IMR-90 (cell line): ENCODE measurements at regions not wholly inside any gene's neighbourhood (a gene's known extent, or its start where the extent isn't known, plus 50 kb on each side); places are given as distances from the start of the nearest gene placed in this dataset.
A peak's percentile ranks its signal among the peaks of the same experiment; 100 is the strongest.

ENCODE experiments used
- ATAC-seq: fragments of 200-7000 bp; cut with Tn5 transposase; 2 replicates; pipeline ENCODE4 v1.9.1; 2020; ENCODE audit warnings: low read depth, mild to moderate bottlenecking, moderate library complexity
- BruUV-seq: library from RNA; stranded (reverse); fragments of 400-500 nt; replicated peaks from 2 replicates; lab custom pipeline; 2021; lab: Mats Ljungman, UMichigan
- CTCF ChIA-PET: fragments of 300-600 bp; formaldehyde crosslinking; extraction: SDS; loops from one replicate; lab custom pipeline; 2021; ENCODE audit warnings: antibody characterized with exemption; lab: Yijun Ruan, JAX
- POLR2A ChIA-PET: fragments of 300-600 bp; sonication (Branson Sonifier 250); formaldehyde crosslinking; loops from one replicate; lab custom pipeline; 2022; ENCODE audit warnings: antibody characterized with exemption; ENCODE audit not compliant: unreplicated experiment; lab: Charles Lee
- DNase-seq: peaks from one replicate; pipeline ENCODE4 v3.0.0; 2013
- H2AFZ ChIP-seq: replicated peaks from 2 replicates; pipeline ENCODE3; 2013; ENCODE audit warnings: low read length, mild to moderate bottlenecking; ENCODE audit not compliant: poor library complexity
- H2AK5ac ChIP-seq: 2 replicates; pipeline ENCODE4 v1.6.1; 2013; ENCODE audit warnings: low read depth, low read length, inconsistent platforms
- H2AK9ac ChIP-seq: replicated peaks from 2 replicates; pipeline ENCODE3; 2013; ENCODE audit warnings: mild to moderate bottlenecking, low read depth, low read length, moderate library complexity; ENCODE audit not compliant: poor library complexity
- H2BK120ac ChIP-seq: 2 replicates; pipeline ENCODE4 v1.6.1; 2013; ENCODE audit warnings: low read depth, low read length, inconsistent platforms
- H2BK15ac ChIP-seq: 3 replicates; pipeline ENCODE4 v1.6.1; 2013; ENCODE audit warnings: low read depth, low read length, inconsistent platforms
- H2BK20ac ChIP-seq: 2 replicates; pipeline ENCODE4 v1.6.1; 2013; ENCODE audit warnings: low read depth, mild to moderate bottlenecking, inconsistent platforms, low read length, moderate library complexity
- H2BK5ac ChIP-seq: 2 replicates; pipeline ENCODE4 v1.6.1; 2013; ENCODE audit warnings: mild to moderate bottlenecking, low read depth, low read length, inconsistent platforms; ENCODE audit not compliant: poor library complexity, severe bottlenecking
- H3K14ac ChIP-seq: replicated peaks from 2 replicates; pipeline ENCODE4 v1.6.1; 2013; ENCODE audit warnings: low read depth, low read length, inconsistent platforms
- H3K18ac ChIP-seq: 2 replicates; pipeline ENCODE4 v1.6.1; 2013; ENCODE audit warnings: low read depth, low read length, control low read depth
- H3K23ac ChIP-seq: 2 replicates; pipeline ENCODE4 v1.6.1; 2013; ENCODE audit warnings: low read depth, low read length, inconsistent platforms
- H3K27ac ChIP-seq: 2 replicates; pipeline ENCODE4 v1.5.1; 2013; ENCODE audit warnings: mild to moderate bottlenecking, control low read depth, low read length; ENCODE audit not compliant: insufficient read depth
- H3K27me3 ChIP-seq: 2 replicates; pipeline ENCODE4 v1.6.1; 2013; ENCODE audit warnings: low read length; ENCODE audit not compliant: control insufficient read depth, insufficient read depth
- H3K36me3 ChIP-seq: 2 replicates; pipeline ENCODE4 v1.6.1; 2013; ENCODE audit warnings: low read length, mixed read lengths; ENCODE audit not compliant: control insufficient read depth, insufficient read depth
- H3K4ac ChIP-seq: 2 replicates; pipeline ENCODE4 v1.6.1; 2013; ENCODE audit warnings: low read depth, low read length, inconsistent platforms
- H3K4me1 ChIP-seq: 2 replicates; pipeline ENCODE4 v1.6.1; 2013; ENCODE audit warnings: low read length, mixed read lengths; ENCODE audit not compliant: control insufficient read depth, insufficient read depth
- H3K4me2 ChIP-seq: 2 replicates; pipeline ENCODE4 v1.6.1; 2013; ENCODE audit warnings: low read depth, mild to moderate bottlenecking, control low read depth, low read length, moderate library complexity
- H3K4me3 ChIP-seq: 2 replicates; pipeline ENCODE4 v1.5.1; 2013; ENCODE audit warnings: low read depth, mild to moderate bottlenecking, control low read depth, low read length, moderate library complexity; ENCODE audit not compliant: insufficient read depth
- H3K56ac ChIP-seq: 2 replicates; pipeline ENCODE4 v1.6.1; 2013; ENCODE audit warnings: low read length, inconsistent platforms; ENCODE audit not compliant: insufficient read depth; ENCODE audit errors: extremely low read depth
- H3K79me1 ChIP-seq, 2 experiments: 2 replicates each; pipeline ENCODE4 v1.6.1; 2013; ENCODE audit warnings: low read length in 2 of 2, inconsistent platforms in 1 of 2, low read depth in 1 of 2
- H3K9ac ChIP-seq: 2 replicates; pipeline ENCODE4 v1.6.1; 2013; ENCODE audit warnings: low read depth, low read length, control low read depth
- H3K9me1 ChIP-seq: 2 replicates; pipeline ENCODE4 v1.6.1; 2013; ENCODE audit warnings: low read length, inconsistent platforms; ENCODE audit not compliant: insufficient read depth
- H3K9me3 ChIP-seq: 2 replicates; pipeline ENCODE4 v1.6.1; 2013; ENCODE audit warnings: low read length; ENCODE audit not compliant: control insufficient read depth, insufficient read depth
- H4K20me1 ChIP-seq: 2 replicates; pipeline ENCODE4 v1.6.1; 2013; ENCODE audit warnings: low read length, inconsistent platforms; ENCODE audit not compliant: insufficient read depth
- H4K5ac ChIP-seq: 2 replicates; pipeline ENCODE4 v1.6.1; 2013; ENCODE audit warnings: mild to moderate bottlenecking, low read depth, low read length, control low read depth
- H4K8ac ChIP-seq, 2 experiments: 2 replicates each; pipeline ENCODE4 v1.6.1; 2013; ENCODE audit warnings: low read depth in 2 of 2, low read length in 2 of 2, control low read depth in 1 of 2, inconsistent platforms in 1 of 2
- H4K91ac ChIP-seq: 2 replicates; pipeline ENCODE4 v1.6.1; 2013; ENCODE audit warnings: low read depth, low read length, inconsistent platforms; ENCODE audit not compliant: insufficient read depth
- BHLHE40 ChIP-seq: fragments of 150-350 bp; IDR thresholded peaks from 2 replicates; pipeline ENCODE4 v1.6.1; 2016; ENCODE audit warnings: mild to moderate bottlenecking, low read depth, low read length
- CEBPB ChIP-seq: IDR thresholded peaks from 2 replicates; pipeline ENCODE4 v1.6.1; 2012; ENCODE audit warnings: low read depth, low read length, improper control_type of control experiment
- FOS ChIP-seq: fragments of 150-350 bp; IDR thresholded peaks from 2 replicates; pipeline ENCODE4 v1.6.1; 2016; ENCODE audit warnings: low read depth, low read length
- MXI1 ChIP-seq: IDR thresholded peaks from 2 replicates; pipeline ENCODE4 v1.6.1; 2012; ENCODE audit warnings: low read depth, mild to moderate bottlenecking, low read length, moderate library complexity, borderline replicate concordance
- SMC3 ChIP-seq: fragments of 150-350 bp; IDR thresholded peaks from 2 replicates; pipeline ENCODE4 v1.6.1; 2016; ENCODE audit warnings: low read depth, mild to moderate bottlenecking, antibody characterized with exemption, low read length, moderate library complexity
- WGBS, 2 experiments: methylation state at CpG; one replicate each; pipeline versions ENCODE4 v1.1.5 to v1.1.7; 2013; ENCODE audit warnings: missing lambda C conversion rate in 2 of 2; ENCODE audit not compliant: insufficient read length in 1 of 2; ENCODE audit errors: extremely low coverage in 2 of 2; 5-methylcytosine and 5-hydroxymethylcytosine counted together
- dilution Hi-C: fragments of 300-500 bp; cut with HindIII; formaldehyde crosslinking; loops from one replicate; pipeline ENCODE4 v1.14.3; 2018; ENCODE audit warnings: low sequenced_read_pairs; ENCODE audit not compliant: unreplicated experiment
- in situ Hi-C: fragments of 300-500 bp; cut with MboI; formaldehyde crosslinking; loops from 3 replicates; pipeline ENCODE4 v1.14.3; 2019; ENCODE audit warnings: low sequenced_read_pairs, inconsistent platforms, mixed read lengths
- intact Hi-C: fragments of 100-400 bp; cut with micrococcal nuclease; formaldehyde crosslinking; loops from 2 replicates; pipeline ENCODE4 v1.10.0; 2022

DNA sequence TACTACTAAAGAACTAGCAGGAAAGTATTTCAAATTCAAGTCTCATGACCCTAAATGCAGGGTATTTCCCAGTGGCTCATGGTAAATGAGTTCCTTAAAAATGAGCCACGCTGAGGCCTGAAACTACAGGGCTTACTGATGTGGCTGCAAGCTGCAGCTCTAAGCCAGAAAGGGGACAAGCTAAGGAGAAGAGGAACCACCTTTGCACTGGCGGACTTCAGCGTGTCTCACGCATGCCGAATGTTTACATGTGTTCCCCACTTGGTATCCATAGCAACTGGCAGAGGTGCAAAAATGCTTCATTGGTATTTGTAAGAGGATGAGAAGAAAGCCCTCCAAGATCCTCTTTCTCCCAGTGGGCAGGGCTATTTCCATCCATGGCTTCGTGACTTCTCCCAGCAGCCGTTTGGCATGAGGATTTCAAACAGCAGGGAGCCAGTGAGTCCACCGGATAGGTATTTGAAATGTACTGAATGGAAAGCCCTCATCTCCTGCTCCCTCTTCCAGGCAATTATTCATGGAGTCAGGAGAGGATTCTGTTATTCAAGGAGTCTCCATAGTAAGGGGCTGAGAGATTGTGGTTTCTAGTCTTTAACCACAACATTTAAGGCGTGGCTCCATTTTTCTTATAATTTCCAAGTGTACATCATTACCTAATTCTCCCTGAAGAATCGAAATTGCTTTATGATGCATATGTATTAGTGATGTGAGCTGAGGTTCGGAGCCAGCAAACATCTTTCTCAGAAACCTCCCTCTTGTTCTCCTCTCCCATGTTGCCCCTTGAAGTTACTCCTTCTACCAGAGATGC, 55.3 kb upstream of the CD44 start (continued):
- peak; percentile 30; the same call in 1 of the 2 replicates for TF ChIP-seq MXI1
- TF ChIP-seq SMC3, result no peak
- peak; percentile 11; the same call in 1 of the 2 replicates for TF ChIP-seq BHLHE40

DNA sequence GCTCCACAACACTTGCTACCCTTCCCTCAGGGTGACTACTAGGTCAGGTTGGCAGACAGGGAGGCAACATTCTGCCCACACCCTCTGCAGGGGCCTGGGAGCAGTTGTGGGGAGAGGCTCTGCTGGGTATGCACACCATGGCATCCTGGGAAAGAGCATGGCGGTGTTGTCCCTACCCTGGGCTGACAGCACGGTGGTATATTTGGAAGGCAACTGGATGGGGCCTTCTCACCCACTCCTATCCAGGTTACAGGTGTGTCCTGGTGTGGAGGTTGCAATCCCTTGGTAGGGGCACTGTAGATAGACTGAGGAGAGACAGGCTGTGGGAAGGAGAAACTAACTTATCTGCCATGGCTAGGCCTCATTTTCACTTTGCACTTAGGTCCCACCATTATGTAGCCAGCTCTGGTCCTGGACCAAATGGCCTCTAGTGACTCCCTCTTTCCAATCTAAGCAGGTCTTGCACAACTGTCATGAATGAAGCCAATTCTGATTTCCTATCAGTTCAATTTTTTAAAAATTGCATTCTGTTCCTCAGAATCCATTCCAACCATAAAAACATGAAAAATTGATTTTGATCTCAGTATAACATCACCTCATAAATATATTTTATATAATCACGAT, 54.0 kb upstream of the CD44 start:
- no peak for ATAC-seq
- peak overlapping the region; percentile 36 for H2BK120ac ChIP-seq
- H4K20me1 ChIP-seq, result no peaks in the 10 kb centered on the region
- no peaks in the 10 kb centered on the region for H3K27me3 ChIP-seq
- H3K4ac ChIP-seq, result peak overlapping the region; percentile 79
- peaks cover 17% of the 10 kb centered on the region for H3K9me1 ChIP-seq
- H3K9ac ChIP-seq, result no peak overlapping the region
- H2AFZ ChIP-seq, result no peak overlapping the region
- peaks cover 0 to 24% of the 10 kb centered on the region in 2 experiments; a peak in 2 of 4 replicates for H3K79me1 ChIP-seq
- 100% methylated on average over 1 of the region's 3 CpGs; no CpG with 5 or more reads in 1 of the 2 experiments for WGBS, 2 experiments
- no peak overlapping the region for H2AK9ac ChIP-seq
- intact Hi-C loops, result loop anchor here (5.0 kb wide), 1 partner anchor 73 kb away; no protein-coding TSS in a partner anchor
- no peak overlapping the region for H3K4me2 ChIP-seq
- no peak overlapping the region for H3K56ac ChIP-seq
- H4K8ac ChIP-seq, result peak overlapping the region in 1 of 2 experiments; percentile 37; a peak in 1 of 4 replicates
- TF ChIP-seq FOS, result no peak
- 0 out of 2 replicates have a peak, but pooled peaks have one; percentile 26 for TF ChIP-seq CEBPB
- ChIA-PET CTCF (interaction anchor here (1.3 kb wide), 1 partner anchor 738 kb away, joined by 4 read pairs; no protein-coding TSS in a partner anchor), POLR2A (no interaction called here)
- H3K9me3 ChIP-seq, result no peaks in the 10 kb centered on the region
- H3K14ac ChIP-seq, result peak overlapping the region; percentile 79
- peak overlapping the region; percentile 86 for H2BK20ac ChIP-seq
- H2BK15ac ChIP-seq, result peak overlapping the region; percentile 56; the same call in 2 of the 3 replicates
- H2BK5ac ChIP-seq, result peak overlapping the region; percentile 68
- no peak for DNase-seq
- H3K23ac ChIP-seq, result peak overlapping the region; percentile 51; the same call in 1 of the 2 replicates
- peaks cover 14% of the 10 kb centered on the region for H3K4me1 ChIP-seq
- in situ Hi-C loops, result no loop called here
- H3K27ac ChIP-seq, result no peak overlapping the region
- no peak overlapping the region for H4K5ac ChIP-seq
- H4K91ac ChIP-seq, result no peak overlapping the region
- no peak overlapping the region for H3K4me3 ChIP-seq
- peak overlapping the region; percentile 83 for H2AK5ac ChIP-seq
- dilution Hi-C loops, result no loop called here
- no peaks in the 10 kb centered on the region for H3K36me3 ChIP-seq
- no TSS peak for BruUV-seq
- 0 out of 2 replicates have a peak overlapping the region, but pooled peaks have one; percentile 24 for H3K18ac ChIP-seq
